Right ventricle myocardium superior (tissue), 1 donor: ENCODE measurements at regions not wholly inside any gene's neighbourhood (a gene's known extent, or its start where the extent isn't known, plus 50 kb on each side); places are given as distances from the start of the nearest gene placed in this dataset.

Experiments used
- ATAC-seq: fragments of 200-7000 bp; cut with Tn5 transposase; one replicate; pipeline ENCODE4 v1.9.1; 2020; ENCODE audit warnings: mild to moderate bottlenecking; ENCODE audit not compliant: poor library complexity
- DNase-seq: peaks from one replicate; pipeline ENCODE4 v3.0.0-alpha.2; 2020
- intact Hi-C: fragments of 100-400 bp; cut with DNase I; formaldehyde crosslinking; loops from one replicate; pipeline ENCODE4 v1.11.2; 2022
- donor health status: DM: no; HTN: yes; CAD: no; lungs with severe emphysema.

GRCh38 chr2:71889759-71890684 is 257.6 kb downstream of the CYP26B1 start:
- intact Hi-C loops = no loop called here
- peak; percentile 87 for ATAC-seq
- DNase-seq = peak; percentile 49

GRCh38 chr2:71888751-71889445 is 258.8 kb downstream of the CYP26B1 start:
- DNase-seq (no peak), ATAC-seq (no peak)
- intact Hi-C loops = no loop called here

GRCh38 chr2:71887196-71887595 is 260.5 kb downstream of the CYP26B1 start:
- no peak for ATAC-seq
- intact Hi-C loops = no loop called here

GRCh38 chr2:71886241-71886640 is 261.4 kb downstream of the CYP26B1 start:
- intact Hi-C loops = no loop called here
- no peak for ATAC-seq
- DNase-seq = no peak

More at GRCh38 chr2:71887196-71887595, 260.5 kb downstream of the CYP26B1 start:
- no peak for DNase-seq

- intact Hi-C loops = no loop called here
- DNase-seq (no peak), ATAC-seq (no peak)
Observed at GRCh38 chr2:71884303-71885042, 263.2 kb downstream of the CYP26B1 start.

- intact Hi-C loops = no loop called here
Observed at GRCh38 chr2:71882949-71883472, 264.7 kb downstream of the CYP26B1 start.

GRCh38 chr2:71882236-71882946 is 265.3 kb downstream of the CYP26B1 start:
- intact Hi-C loops = no loop called here

More at GRCh38 chr2:71882949-71883472, 264.7 kb downstream of the CYP26B1 start:
- ATAC-seq = peak; percentile 91
- DNase-seq = peak; percentile 87

GRCh38 chr2:71880846-71881610 is 266.6 kb downstream of the CYP26B1 start:
- DNase-seq (peak; percentile 81), ATAC-seq (peak; percentile 71)
- intact Hi-C loops = no loop called here

More at GRCh38 chr2:71882236-71882946, 265.3 kb downstream of the CYP26B1 start:
- ATAC-seq (no peak), DNase-seq (no peak)

GRCh38 chr2:71880287-71880686 is 267.4 kb downstream of the CYP26B1 start:
- intact Hi-C loops = no loop called here

GRCh38 chr2:71879509-71880184 is 268.0 kb downstream of the CYP26B1 start:
- ATAC-seq (no peak), DNase-seq (peak; percentile 40)
- intact Hi-C loops = no loop called here

More at GRCh38 chr2:71880287-71880686, 267.4 kb downstream of the CYP26B1 start:
- no peak for DNase-seq
- ATAC-seq = no peak

GRCh38 chr2:71878626-71879508 is 268.8 kb downstream of the CYP26B1 start:
- intact Hi-C loops = no loop called here
- peak; percentile 38 for DNase-seq
- no peak for ATAC-seq

- DNase-seq (no peak), ATAC-seq (no peak)
- intact Hi-C loops = no loop called here
Observed at GRCh38 chr2:71877636-71878035, 270.0 kb downstream of the CYP26B1 start.

- intact Hi-C loops = no loop called here
- DNase-seq = no peak
- no peak for ATAC-seq
Observed at GRCh38 chr2:71876542-71877451, 270.9 kb downstream of the CYP26B1 start.

- DNase-seq = no peak
- intact Hi-C loops = no loop called here
- ATAC-seq = no peak
Observed at GRCh38 chr2:71872466-71873051, 275.1 kb downstream of the CYP26B1 start.
